HG03342 (cell line): ENCODE measurements at regions not wholly inside any gene's neighbourhood (a gene's known extent, or its start where the extent isn't known, plus 50 kb on each side); places are given as distances from the start of the nearest gene placed in this dataset.

Experiments used
- ATAC-seq: cut with Tn5 transposase; IDR thresholded peaks from one replicate; pipeline ENCODE4 v1.9.1; 2021; ENCODE audit warnings: mild to moderate bottlenecking, moderate library complexity; ENCODE audit not compliant: unreplicated experiment

GRCh38 chr5:2658881-2659470 lies 92.5 kb downstream of the IRX2 start:
- no peak for ATAC-seq

GRCh38 chr5:2658447-2658846 lies 93.0 kb downstream of the IRX2 start:
- no peak for ATAC-seq

DNA sequence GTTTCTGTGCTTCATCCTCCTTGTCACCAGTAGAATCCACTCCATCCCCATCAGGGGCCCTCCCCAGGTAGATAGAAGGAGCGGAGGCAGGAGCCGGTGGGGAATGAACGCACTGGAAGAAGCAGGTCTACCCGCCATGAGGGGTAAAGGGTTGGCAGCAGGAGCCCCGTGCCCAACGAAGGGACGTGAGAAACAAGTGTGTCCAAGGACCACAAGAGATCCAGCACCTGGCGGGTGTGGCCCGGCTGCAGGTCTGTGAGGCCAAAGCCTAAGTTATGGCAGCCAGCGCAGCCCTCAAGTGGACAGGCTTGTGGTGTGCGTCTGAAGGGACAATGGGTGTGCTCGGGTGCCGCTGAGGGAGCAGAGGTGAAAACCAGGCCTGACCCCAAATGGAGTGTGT lies 94.3 kb downstream of the IRX2 start:
- ATAC-seq = no peak

DNA sequence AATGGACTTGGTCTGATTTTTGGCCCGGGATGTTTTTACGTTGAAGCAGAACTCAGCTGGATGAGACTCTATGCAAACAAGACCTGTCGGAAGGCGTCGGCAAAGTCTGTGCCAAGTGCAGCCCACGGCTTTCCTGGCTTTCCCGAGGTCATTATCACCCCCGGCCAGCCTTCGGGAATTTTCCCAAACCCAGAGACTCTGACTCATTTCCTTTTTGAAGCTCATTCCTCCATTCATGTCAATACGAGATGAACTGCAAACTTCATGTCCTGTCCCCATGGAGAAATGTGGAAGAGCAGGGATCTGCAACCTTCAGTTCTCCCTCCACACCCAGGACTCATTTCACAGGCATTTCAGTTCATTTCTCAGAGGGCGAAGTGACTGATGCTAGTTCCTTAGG lies 95.3 kb downstream of the IRX2 start:
- no peak for ATAC-seq

GRCh38 chr5:2653991-2654390 lies 97.5 kb downstream of the IRX2 start:
- no peak for ATAC-seq

DNA sequence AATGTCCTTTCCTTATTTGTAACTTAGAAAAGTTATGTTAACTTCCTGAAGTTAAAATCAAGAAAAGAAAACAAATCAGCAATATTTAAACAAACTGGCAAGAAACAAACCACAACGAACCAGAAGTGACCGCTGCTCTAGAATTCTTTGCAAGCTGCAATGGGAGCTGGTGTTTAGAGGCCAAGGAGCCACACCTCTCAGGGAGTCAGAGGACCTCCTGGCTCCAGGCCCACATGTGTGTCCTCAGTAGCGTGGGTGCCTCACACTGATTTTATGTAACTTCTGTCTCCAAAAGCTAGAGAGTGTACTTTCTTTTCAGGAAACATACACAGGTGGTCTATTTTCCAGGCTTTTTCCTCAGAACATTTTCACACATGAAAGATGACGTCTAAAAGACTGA lies 100.4 kb downstream of the IRX2 start:
- no peak for ATAC-seq

- no peak for ATAC-seq
These were observed 108.7 kb downstream of the IRX2 start for GRCh38 chr5:2642684-2643345.

DNA sequence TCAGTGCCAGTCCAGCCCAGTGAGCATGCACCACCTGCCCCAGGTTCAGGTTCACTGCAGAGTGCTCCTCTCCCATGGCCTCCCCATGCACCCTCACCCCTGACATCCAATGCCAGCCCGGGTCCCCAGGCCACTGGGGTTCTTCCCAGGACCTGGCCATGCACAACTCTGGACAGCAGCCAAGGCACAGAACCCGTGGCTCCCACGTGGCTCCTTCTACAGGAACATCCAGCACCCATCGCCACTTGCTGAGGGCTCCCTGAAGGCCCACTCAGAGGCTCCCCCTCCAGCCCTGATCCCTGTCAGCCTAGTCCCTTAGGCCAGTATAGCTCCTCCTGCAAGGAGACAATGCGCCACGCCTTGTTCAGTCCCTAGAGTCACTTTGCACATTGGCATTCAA lies 110.8 kb downstream of the IRX2 start:
- no peak for ATAC-seq

DNA sequence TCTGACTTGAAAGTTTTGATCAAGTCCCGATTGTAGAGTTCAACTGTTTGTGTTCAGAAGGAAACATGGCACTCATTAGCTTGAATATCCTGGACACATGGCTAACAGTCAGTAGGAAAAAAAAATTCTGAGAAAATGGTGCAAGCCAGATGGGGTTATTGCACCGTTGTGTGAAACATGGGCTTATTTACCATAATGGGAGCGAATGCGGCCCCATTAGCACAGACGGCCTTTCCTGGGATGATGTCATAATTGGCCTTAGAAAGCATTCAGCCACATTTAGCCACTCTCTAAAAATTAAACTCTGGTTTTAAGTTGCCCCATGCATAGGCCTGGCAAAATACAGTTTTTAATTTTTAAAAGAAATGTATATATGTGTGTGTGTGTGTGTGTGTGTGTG lies 112.1 kb downstream of the IRX2 start:
- ATAC-seq = no peak

- no peak for ATAC-seq
These were observed 116.9 kb downstream of the IRX2 start for GRCh38 chr5:2634399-2635176.

GRCh38 chr5:2633992-2634391 lies 117.5 kb downstream of the IRX2 start:
- no peak for ATAC-seq

- ATAC-seq = no peak
These were observed 119.7 kb downstream of the IRX2 start for GRCh38 chr5:2631758-2632157.

DNA sequence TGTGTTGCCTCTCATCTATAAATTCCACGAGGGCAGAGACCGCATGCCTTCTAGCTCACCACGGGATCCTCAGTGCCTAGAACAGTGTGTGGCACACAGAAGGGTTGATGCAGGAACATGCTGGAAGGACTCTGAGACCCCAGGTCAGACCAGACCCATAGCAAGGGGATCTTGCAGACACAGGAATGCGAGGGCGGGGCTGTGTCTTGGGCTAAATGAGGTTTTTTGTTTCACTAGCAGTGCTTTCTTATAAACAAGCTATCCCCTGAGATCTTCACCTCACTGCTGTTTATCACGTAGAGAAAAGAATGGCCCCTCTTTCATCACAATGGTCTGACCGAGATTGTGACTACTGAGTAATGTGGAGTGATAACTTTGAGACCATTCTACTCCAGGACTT lies 122.4 kb downstream of the IRX2 start:
- ATAC-seq = no peak

- no peak for ATAC-seq
These were observed 123.6 kb downstream of the IRX2 start for GRCh38 chr5:2627867-2628266.

GRCh38 chr5:2626572-2626971 lies 124.9 kb downstream of the IRX2 start:
- ATAC-seq = no peak

- ATAC-seq = no peak
These were observed 128.6 kb downstream of the IRX2 start for GRCh38 chr5:2622866-2623265.

DNA sequence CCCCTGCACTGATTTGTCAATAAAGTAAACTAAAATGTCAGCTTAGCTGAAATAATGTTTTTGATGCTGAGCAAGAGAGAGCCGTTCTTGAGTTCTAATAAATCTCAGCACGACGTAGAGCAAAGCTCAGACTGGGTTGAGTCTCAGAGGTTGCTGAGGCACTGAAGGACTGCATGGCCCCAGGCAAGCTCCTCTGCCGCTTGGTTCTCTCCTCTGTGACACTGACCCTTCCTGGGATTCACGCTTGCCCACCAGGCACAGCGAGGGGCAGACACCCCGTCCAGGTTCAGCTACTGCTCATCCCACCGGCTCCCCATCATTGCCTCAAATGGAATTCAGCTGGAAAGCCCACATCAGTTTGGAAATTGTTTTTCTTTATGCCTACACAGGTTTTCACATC lies 129.8 kb downstream of the IRX2 start:
- ATAC-seq = no peak

DNA sequence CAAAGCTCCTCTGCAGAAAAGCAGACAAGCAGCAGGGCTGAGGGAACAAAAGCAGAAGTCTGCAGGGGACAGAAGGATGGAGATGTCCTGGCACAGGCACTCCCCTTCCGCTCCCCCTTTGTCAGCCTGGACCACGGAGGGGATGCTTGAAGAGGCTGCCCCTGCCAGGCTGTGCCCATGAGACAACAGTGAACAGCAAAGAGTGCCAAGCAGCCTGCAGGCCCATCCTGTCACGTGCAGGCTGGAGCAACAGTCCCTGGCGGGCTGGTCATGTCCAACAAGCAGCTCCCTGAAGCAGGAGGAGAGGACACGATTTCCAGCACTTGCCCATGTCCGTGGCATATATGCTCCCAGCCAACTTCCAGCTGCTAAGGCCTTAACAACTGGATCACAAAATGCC lies 132.3 kb downstream of the IRX2 start:
- ATAC-seq = no peak

DNA sequence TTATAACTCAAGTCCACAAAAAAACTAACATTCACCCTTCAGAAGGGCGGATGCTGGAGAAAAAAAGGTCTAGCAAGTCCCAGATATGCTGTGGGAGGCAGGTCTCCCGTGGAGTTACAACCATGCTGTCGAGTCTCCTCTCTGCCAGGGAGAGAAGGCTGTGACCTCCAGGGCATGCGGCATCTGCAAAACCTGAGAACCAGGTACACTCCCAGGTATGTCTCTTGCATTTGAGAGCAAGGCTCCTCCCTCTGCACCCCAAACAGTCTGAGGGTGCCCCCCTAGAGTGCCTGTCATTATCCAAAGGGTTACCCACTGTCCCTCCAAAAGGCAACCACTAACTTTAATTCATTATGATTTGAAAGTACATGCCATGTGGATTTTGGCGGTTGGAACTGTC lies 134.0 kb downstream of the IRX2 start:
- ATAC-seq = no peak

GRCh38 chr5:2615917-2616316 lies 135.6 kb downstream of the IRX2 start:
- ATAC-seq = no peak

GRCh38 chr5:2614571-2614970 lies 136.9 kb downstream of the IRX2 start:
- ATAC-seq = no peak

GRCh38 chr5:2611659-2612058 lies 139.8 kb downstream of the IRX2 start:
- ATAC-seq = no peak
